Germinal center (tissue), 1 donor: ENCODE measurements at regions not wholly inside any gene's neighbourhood (a gene's known extent, or its start where the extent isn't known, plus 50 kb on each side); places are given as distances from the start of the nearest gene placed in this dataset.
"Not testable (repeated sequence)": the region's sequence is repeated elsewhere in the genome, so short reads cannot be mapped to it uniquely, and the experiment has no call there.

ENCODE experiments used
- DNase-seq: peaks from one replicate; pipeline ENCODE4 v3.0.0; 2012; ENCODE audit warnings: mixed read lengths, low spot score

DNA sequence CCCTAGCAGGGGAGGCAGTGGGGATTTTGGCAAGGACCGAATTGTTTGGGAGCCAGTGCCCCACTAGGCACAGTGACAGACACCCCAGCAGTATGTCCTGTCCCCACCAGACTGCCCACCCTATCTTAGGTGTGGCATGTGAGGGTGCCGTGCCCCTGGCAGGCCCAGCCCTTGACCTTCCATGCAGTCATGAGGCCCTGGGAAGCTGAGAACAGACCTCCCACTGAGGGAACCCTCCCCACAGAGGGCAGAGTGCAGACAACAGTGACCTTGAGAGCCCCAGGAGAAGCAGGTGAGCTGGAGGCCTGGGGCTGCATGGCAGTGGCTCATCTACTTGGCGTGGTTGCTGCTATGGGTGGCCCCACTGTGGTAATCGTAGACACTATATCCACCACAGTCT lies 538.1 kb downstream of the GOLGA6L6 start:
- DNase-seq: not testable (repeated sequence)

DNA sequence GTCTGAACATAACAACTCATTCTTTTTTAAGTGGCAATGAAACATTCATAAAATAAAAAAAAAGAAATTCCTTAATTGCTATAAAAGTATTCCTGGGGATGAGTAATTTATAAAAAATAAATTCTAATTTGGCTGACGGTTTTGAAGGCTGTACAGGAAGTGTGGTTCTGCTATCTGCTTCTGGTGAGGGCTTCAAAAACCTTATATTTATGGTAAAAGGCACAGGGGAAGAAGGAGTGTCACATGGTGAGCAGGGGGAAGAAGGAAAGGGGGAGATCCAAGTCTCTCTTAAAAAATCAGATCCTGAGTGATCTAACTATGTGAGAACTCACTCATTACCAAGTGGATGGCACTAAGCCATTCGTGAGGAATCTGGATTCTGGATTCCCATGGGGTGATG lies 539.0 kb downstream of the GOLGA6L6 start:
- DNase-seq: not testable (repeated sequence)

DNA sequence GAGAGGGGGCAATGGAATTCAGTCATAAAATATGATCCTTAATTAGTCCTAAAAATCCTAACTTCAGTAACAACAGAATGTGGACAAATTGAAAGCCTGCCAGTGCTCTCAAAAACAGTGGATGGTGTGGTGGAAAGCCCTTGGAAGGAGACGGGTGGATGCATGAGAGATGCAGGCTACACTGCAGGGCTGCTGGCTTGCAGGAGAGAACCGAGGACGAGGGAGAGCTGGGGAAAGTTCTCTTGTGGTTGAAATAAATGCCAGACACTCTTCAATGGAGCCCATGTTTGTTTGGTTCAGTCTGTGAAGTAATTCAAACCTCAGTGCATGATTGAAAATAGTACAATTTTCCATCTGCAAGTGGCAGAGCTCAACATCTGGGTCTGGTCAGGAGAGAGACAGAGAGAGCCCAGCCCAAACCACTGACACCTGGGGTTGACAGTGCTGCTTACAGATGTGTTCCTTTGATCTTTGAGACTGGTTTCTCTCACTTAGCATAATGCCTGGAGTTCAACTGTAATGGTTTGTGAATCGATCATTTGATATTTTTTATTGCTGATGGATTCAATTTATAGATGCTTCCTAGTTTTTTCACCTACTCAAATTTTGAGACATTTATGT lies 544.9 kb downstream of the GOLGA6L6 start:
- not testable (repeated sequence) for DNase-seq

DNA sequence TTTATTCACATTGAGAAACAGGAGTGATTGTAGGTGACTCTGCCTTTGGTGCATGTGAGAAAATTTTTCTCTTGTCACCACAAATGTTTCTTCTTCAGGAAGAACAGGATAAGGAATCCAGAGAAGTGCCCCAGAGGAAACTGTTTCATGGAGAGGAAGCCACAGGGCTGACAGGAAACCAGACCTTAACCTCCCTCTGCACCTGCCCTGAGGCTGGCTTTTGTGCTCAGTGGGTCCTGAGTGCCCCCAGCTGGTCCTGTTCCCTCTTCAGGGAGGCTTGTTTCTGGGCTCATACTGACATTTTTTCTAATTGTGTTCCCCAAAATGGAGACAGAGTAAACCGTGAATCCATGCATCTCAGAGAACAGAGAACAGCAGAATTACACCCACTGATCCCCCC lies 546.3 kb downstream of the GOLGA6L6 start:
- DNase-seq: not testable (repeated sequence)

DNA sequence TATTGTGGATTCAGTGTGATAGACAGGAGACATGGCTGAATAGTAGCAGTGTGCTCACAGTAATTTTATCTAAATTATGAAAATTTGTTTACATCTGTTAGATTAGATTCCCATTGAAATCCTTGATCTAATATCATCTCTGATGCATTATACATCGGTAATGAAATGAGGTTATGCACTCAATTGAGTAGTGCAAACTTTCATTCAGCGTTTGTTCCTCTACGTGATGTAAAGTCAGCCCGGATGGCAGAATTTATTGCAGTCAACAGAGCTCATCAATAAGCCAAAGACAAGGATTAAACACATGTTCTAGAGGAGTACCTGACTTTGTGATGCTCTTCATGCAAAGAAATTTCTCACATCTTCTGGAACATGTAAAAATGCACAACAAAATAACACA lies 549.2 kb downstream of the GOLGA6L6 start:
- DNase-seq: no peak

DNA sequence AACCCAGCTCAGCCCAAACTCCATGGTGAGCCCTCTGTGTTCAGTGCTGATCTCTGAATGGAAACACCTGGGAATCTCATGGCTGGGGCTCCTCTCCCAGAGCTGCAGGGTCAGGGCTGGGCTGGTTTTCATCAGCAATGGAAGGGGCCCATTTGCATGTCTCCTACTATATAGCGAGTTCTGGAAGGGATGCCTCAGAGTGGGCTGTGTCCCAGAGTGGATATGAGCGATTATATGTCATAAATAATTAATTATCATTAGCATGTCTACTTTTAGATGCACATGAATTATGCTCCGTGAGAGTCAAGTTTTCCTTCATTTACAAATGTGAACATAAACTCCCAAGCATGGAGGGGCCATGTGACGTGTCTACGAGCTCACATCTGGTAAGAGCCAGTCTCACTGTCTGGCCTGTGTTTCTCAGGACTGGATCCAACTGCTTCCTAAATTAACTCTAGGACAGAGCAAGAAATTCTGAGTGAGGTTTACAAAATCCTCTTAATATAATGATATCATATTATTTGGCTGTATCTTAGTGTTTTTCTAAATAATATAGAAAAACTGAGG lies 553.4 kb downstream of the GOLGA6L6 start:
- DNase-seq: no peak

DNA sequence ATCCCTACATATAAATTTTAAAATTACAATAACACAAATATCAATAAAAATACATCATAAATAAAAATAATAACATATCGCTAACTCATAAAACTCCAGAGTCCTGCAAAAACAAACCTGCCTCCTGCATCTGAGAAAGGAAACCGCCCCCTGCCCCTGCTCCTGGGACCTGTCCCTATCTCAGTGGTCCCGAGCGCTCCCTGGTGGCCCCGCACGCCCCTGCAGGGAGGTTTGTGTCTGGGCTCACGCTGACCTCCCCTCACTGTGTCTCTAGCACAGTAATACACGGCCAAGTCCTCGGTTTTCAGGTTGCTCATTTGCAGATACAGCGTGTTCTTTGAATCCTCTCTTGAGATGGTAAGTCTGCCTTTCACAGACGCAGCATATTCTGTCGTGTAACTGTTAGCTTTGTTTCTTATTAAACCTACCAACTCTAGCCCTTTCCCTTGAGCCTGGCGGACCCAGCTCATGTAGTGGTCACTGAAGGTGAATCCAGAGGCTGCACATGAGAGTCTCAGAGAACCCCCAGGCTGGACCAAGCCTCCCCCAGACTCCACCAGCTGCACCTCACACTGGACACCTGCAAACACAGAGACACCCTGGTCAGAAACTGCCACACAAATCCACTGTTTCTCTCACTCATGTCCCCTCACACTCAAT lies 554.1 kb downstream of the GOLGA6L6 start:
- DNase-seq: no peak

DNA sequence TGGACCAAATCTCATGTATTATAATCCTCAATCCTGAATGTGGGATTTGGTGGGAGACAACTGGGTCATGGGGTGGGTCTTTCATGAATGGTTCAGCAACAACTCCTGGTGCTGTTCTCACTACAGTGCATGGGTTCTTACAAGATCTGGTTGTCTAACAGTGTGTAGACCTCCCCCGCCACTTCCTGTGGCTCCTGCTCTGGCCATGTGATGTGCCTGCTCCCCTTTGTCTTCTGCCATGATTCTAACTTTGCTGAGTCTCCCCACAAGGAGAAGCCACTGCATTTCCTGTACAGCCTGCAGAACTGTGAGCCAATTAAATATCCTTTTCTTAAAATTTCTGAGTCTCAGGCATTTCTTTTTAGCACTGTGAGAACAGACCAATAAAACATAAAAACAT lies 557.5 kb downstream of the GOLGA6L6 start:
- DNase-seq: no peak

DNA sequence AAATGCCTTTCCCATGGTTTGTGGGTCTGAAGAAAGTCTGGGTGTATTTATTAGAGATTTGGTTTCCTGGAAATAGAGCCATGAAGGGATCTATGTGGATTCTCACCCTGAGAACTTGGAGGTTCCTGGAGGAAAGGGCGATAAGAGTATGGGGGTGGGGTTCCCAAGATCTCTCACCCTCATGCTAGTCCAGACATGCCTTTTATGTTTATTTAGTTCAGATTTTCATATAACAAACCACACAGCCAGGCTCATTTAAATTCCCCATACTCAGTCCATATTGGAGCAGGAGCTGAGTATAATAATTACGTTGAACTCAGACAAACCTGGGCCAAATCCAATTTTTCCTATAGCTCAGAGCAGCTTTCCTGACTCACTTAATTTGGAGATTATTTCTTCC lies 566.6 kb downstream of the GOLGA6L6 start:
- no peak for DNase-seq

DNA sequence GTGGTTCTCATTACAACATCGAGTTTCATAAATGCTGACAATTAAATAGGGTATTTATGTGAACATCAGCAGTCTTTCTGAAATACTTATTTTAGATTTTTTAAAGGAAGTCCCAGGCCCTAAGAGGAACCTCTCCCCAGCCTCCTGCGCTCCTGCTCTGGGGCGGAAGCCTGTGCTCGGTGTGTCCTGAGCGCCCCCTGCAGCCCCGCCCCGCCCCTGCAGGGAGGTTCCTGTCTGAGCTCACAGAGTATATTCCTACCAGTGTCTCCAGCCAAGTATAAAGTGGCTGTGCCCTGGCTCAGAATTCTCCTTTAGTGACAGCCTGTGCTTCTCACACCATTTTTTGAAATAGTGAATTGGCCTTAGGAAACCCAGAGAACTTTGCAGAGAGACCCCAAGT lies 567.9 kb downstream of the GOLGA6L6 start:
- DNase-seq: no peak

DNA sequence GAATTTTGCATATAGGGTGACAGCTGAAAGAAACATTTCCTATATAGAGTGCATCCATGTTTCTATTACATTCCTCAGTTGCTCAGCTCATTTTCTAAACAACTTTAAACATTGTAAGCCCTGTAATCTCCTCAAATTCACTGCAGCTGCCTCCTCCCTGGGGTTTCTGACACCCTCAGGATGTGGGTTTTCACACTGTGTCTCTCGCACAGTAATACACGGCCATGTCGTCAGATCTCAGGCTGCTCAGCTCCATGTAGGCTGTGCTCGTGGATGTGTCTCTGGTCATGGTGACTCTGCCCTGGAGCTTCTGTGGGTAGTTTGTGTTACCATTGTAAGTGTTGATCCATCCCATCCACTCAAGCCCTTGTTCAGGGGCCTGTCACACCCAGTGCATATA lies 569.0 kb downstream of the GOLGA6L6 start:
- not testable (repeated sequence) for DNase-seq

DNA sequence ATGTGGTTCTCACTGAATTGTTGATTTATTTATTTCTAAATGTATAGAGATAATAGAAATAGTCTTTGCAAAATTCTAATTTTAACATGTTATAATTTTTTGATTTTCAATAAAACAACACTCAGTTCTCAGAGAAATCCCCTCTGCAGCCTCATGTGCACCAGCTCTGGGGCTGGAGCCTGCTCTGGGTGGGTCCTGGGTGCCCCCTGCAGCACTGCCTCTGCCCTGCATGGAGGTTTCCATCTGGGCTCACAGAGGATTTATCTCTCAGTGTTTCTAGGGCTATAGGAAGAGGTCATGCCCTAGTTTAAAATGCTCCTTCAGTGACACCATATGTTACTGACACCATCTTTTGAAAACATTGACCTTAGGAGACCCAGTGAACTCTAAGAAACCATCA lies 576.0 kb downstream of the GOLGA6L6 start:
- not testable (repeated sequence) for DNase-seq

DNA sequence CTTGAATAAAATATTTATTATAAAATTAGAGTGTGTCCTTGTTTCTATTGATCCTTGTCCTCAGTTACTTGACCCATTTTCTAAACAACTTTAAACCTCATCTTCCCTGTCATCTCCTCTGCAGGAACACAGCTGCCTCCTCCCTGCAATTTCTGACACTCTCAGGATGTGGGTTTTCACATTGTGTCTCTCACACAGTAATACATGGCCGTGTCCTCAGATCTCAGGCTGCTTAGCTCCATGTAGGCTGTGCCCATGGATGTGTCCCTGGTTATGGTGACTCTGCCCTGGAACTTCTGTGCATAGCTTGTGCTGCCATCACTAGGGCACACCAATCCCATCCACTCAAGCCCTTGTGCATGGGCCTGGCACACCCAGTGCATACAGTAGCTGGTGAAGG lies 577.1 kb downstream of the GOLGA6L6 start:
- DNase-seq: not testable (repeated sequence)

DNA sequence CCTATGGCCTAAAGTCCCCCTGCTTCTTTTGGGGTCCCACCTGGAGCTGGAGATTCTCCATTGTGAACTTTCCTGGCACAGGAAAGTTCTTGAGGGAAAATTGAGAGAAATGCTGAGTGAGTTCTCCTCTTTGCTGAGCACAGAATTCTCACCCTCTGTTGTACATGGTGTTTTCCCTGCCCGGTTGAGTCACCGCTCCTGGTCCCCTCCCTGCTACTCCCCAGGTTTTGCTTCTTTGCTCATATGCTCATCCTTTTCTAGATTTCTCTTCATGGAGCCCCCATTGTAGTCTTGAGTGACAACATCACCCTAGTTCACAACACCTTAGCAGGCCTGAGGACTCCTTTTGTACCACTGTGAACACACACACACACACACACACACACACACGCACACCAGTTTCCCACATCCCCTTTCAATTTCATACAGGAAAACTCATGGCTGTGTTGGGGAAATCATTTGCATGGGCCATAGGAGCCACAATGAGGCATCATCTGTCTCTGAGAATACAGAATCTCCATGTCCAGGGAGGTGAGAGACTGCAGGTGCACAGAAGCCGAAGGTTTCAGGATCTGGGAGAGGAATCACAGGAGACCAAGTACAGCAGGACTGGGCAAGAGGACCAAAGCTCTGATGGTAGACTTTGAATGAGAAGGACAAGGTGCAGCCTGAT lies 585.3 kb downstream of the GOLGA6L6 start:
- no peak for DNase-seq

DNA sequence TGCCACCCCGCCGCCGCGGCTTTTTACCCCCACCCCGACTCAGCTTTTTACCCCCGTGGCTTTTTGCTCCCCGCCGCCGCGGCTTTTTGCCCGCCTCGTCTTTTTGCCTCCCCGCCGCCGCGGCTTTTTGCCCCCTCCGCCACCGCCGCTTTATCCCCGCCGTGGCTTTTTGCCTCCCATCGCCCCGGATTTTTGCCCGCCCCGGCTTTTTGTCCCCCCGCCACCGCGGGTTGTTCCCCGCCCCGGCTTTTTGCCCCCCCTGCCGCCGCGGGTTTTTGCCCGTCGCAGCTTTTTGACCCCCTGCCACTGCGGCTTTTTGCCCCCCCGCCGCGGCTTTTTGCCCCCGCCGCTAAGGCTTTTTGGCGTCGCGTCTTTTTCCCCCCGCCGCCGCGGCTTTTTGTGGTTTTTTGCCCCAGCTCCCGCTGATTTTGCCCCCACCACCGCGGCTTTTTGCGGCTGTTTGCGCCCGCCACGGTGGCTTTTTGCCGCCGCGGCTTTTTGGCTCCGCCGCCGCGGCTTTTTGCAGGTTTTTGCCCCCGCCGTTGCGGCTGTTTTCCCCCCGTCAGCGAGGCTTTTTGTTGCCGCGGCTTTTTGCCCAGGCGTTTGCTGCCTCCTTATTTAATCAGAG lies 597.2 kb downstream of the GOLGA6L6 start:
- no peak for DNase-seq

DNA sequence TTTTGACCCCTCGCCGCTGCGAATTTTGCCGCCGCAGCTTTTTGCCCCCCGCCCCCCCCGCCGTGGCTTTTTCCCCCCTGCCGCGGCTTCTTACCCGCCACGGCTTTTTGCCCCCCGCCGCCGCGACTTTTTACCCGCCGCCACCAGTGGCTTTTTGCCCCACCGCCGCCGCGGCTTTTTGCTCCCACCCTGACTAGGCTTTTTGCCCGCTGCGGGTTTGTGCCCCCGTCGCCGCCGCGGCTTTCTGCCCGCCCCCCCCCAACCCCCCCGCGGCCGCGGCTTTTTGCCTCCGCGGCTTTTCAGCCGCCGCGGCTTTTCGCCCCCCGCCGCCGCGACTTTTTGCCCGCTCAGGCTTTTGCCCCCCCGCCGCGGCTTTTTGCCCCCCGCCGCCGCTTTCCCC lies 598.1 kb downstream of the GOLGA6L6 start:
- no peak for DNase-seq

DNA sequence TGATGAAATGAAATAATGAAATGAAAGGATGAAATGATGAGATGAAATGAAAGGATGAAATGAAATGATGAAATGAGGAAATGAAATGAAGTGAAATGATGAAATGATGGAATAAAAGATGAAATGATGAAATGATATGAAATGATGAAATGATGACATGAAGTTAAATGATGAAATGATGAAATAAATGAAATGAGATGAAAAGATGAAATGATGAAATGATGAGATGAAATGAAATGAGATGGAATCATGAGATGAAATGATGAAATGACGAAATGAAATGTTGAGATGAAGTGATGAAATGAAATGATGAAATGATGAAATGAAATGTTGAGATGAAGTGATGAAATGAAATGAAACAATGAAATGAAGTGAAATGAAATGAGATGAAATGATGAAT lies 638.3 kb downstream of the GOLGA6L6 start:
- DNase-seq: not testable (repeated sequence)

DNA sequence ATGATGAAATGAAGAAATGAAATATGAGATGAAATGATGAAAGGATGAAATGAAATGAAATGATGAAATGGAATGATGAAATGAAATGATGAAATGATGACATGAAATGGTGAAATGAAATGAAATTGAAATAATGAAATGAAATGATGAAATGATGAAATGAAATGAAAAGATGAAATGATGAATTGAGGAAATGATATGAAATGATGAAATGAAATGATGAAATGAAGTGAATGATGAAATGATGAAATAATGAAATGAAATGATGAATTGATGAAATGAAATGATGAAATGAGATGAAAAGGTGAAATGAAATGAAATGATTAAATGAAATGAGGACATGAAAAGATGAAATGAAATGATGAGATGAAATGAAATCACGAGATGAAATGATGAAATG lies 639.2 kb downstream of the GOLGA6L6 start:
- DNase-seq: not testable (repeated sequence)

DNA sequence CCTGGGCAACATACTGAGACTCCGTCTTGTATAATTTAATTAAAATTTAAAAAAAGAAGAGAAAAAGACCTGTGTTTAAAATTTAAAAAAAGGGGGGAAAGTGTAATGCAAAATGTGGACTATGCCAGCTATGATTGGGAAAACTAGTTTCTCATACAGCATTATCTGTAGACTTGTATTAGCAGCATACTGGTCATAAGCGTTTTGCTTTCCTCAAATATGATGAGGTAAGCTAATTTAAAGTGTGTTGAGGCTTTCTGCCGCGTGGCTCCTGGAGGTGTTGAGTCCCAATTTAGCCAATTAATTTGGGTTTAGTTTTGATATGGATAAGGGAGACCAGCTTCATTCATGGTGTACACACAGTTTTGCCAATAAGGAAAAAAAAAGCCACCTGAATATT lies 640.2 kb downstream of the GOLGA6L6 start:
- DNase-seq: not testable (repeated sequence)

DNA sequence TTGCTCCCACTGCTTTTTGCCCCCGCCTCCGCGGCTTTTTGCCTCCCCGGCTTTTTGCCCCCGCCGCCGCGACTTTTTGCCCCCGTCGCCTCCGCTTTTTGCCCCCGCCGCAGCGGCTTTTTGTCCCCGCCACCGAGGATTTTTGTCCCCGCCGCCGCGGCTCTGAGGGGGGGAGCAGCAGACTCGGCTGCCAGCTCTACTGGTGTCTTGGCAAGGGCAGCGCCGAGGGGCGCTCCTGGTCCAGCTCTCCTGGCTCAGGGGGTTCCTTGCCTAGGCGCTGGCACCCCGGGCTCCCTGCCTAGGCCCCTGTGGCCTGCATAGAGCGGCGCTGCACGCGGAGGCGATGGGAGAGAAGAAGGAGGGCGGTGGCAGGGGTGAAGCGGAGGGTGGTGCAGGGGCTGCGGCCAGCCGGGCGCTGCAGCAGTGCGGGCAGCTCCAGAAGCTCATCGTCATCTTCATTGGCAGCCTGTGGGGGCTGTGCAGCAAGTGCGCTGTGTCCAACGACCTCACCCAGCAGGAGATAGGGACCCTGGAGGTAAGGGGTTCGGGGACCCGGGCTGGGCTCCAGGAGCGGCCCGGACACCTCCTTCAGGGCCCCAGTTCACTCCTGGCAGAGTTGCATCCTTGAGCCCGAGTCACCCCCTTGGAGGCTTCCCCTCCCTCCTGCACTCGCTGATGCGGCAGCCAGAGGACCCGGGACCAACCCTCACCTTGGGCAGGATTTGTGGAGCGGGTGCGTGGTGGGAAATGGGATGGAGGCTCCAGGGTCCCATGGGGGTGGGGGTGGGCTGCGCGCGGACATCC lies 642.4 kb downstream of the GOLGA6L6 start:
- no peak for DNase-seq

DNA sequence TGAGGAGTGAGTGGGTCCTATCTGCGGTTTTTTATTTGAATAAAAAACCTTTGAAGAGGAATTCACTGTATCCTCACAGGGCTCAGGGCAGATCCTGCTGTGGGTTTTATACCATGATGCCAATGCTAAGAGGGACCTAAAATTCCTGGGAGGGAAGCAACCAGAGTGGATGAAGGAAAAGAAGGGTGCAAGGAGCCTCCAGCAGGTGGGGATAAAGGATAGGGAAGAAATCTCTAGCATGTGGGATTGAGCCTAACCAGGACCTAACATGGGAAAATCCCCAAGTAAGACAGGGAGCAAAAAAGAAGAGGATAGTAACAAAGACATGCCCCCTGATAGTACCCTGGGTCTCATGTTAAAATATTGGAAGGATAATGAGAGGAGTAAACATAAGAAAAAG lies 652.8 kb downstream of the GOLGA6L6 start:
- DNase-seq: not testable (repeated sequence)

DNA sequence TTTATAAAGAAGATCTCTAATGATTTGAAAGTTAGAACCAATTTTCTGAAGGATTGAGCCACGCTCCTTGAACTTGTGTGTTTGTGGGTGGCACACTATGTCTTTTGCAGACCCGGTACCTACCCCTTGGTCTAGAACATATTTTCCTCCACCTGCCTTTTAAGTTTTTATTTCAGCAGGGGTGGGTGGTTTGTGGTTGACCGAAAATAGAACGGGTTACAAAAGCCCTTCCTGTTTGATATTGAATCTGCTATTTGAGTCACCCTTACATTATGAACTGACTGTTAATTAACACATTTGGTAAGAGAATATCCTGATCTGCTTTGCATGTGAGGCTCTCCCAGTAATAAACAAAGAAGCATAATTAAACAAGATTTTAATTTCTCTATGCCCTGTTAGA lies 697.5 kb downstream of the GOLGA6L6 start:
- not testable (repeated sequence) for DNase-seq
